ENCODE measurements at regions not wholly inside any gene's neighbourhood (a gene's known extent, or its start where the extent isn't known, plus 50 kb on each side); places are given as distances from the start of the nearest gene placed in this dataset.

GRCh38 chr2:136236019-136236418 lies 118.1 kb upstream of the CXCR4 start:
- DNase-seq = no peak

DNA sequence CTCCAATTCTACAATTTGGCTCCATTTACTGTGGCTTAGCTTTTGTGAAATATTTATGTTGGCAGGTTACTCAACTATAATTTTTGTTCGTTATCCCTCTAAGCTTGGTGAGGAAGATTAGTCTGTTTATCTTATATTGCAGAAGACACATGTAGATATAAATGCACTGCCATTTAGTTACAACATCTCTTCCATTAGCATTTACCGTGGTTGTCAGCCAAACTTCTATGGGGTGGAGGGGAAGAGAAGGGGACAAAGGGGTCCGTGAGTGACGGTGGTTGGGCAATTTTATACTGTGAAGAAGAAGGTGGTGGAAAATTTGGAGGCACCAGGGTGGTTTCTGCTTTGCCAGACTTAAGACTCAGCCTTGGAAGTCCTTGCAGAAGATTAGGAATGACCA lies 117.6 kb upstream of the CXCR4 start:
- no peak for DNase-seq

- DNase-seq = no peak
Measured at GRCh38 chr2:136234261-136234660, 116.3 kb upstream of the CXCR4 start.

DNA sequence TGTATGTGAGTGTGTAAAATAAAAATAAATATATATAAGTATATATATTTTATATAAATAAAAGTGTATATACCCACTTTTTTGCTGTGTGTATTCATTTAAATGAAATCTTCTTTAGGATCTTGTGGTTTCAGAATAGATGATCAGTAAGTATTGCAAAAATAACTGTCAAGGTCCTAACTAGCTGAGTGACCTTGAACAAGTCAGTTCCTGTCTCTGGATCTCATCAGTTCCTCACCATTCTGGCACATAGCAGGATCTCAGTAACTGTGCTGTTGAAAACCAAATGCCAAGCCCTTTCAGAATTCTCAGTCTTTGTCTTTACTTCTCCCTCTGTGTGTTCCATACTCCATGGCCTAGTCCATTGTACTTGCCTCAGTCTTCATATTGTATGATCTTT lies 115.3 kb upstream of the CXCR4 start:
- no peak for DNase-seq

DNA sequence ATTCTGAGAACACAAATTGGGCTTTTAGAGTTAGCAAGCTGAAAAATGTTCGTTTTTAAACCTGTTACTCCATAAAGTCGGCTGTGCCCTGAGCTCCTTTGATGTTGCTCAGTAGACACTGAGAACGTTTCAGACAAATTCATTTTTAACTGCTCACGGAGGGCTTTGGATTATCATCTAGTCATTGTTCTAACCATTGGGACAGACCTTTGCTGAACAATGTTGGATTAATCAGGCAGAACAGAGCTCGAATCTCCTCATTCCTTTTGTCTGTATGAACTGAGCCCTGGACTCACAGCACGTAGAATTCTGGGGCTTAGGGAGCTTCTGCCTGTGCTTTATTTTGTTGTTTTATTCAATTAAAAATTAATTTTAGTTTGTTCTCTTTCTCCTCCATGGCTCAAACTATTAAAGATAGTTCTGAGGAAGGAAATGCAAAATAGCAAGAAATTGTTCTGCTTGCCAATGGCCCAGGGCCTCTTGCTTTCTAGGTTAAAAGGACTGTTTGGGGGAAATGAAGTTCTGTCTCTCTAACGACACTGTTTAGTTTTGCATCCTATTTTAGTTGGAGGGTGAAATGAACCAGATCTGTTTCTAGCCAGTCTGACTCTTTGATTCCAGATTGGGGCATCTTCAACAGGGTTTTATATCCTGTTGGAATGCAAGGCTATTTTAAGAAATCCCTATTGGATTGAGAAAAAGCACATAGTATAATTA lies 114.7 kb upstream of the CXCR4 start:
- no peak for DNase-seq

DNA sequence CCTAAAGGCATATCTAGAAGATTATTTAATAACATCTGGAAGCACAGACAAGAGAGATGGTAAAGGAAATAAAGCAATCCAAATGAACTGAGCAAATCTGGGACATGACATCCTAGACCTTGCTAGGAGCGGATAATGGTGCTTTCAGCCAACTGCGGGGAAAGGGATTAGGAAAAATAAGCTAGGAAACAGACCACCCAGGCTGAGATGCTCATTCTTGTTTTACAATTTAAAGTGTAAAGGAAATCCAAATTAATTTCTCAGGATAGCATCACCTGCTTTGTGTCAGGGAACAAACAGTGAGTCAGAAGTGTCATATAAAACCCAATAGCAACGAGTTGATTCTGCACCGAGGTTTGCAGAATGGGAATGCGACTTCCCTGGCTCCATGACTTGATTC lies 112.5 kb upstream of the CXCR4 start:
- DNase-seq = no peak

DNA sequence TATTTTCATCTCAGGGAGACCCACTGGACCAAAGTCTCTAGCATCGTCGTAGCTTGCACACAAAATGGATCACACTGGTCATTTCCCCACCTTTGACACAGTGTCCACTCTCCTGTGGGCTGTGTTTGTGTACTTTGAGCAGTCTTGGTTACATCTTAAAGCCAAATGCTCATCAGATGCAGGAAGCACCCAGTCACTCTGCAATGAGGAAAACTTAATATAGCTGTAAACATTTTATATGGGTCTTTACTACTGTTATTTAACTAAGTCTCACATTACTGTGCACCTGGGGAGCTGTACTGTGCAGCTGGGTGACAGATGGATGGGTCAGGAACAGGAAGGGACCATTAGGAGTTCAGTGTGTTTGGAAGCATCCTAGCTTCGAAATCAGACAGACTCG lies 109.0 kb upstream of the CXCR4 start:
- DNase-seq = no peak

GRCh38 chr2:136225950-136226835 lies 108.2 kb upstream of the CXCR4 start:
- no peak for DNase-seq

DNA sequence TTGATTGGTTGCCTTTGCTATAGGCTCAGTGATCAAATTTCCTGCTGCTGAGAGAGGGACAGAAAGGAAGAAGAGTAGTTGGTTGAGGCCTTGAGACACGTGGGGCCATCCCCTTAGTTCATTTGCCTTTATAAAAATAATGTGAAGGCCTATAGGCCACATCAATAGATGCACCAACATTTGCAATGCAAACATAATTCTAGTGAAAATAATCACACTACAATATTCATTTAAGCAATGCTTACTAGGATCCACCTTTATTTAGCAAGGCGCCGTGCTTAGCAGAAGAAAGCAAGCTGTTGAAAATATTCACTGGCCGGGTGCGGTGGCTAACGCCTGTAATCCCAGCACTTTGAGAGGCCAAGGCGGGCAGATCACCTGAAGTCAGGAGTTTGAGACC lies 105.3 kb upstream of the CXCR4 start:
- no peak for DNase-seq

DNA sequence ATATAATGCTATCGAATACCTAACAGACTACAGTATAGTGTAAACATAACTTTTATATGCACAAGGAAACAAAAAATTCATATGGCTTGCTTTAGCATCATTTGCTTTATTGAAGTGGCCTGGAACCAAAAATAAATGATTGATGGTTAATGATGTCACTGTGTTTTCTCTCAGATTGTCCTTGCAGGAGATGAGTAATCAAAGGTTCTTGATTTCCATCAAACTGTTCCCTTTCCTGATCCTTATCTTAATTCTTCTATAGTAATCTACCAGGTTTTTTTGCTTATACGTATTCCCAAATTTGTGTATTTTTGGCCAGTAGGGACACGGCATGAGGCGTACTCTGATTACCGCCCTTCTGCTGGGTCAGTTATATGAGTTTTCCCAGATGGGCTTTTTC lies 104.9 kb upstream of the CXCR4 start:
- no peak for DNase-seq

- DNase-seq = no peak
Measured at GRCh38 chr2:136221026-136221425, 103.1 kb upstream of the CXCR4 start.

DNA sequence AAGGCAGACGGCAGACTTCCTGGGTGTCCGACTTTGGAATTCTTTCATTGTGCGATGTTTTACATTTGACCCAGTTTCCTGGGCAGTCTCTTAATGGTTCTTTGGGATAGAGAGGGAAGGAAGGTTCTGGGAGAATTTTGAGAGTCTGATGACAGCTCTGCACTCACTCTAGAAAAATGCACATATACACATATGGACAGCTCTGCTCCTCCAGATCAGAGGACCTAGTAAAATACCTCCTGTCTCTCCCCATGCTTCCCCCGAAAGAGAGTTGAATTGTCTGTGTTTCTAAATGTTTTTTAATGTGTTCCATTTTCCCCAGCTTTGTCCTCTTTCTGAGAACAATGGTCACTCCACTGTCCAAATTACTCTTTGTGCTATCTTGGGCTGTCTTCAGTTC lies 102.0 kb upstream of the CXCR4 start:
- no peak for DNase-seq

GRCh38 chr2:136219341-136219740 lies 101.4 kb upstream of the CXCR4 start:
- DNase-seq = no peak

- DNase-seq = no peak
Measured at GRCh38 chr2:136217996-136218395, 100.0 kb upstream of the CXCR4 start.

DNA sequence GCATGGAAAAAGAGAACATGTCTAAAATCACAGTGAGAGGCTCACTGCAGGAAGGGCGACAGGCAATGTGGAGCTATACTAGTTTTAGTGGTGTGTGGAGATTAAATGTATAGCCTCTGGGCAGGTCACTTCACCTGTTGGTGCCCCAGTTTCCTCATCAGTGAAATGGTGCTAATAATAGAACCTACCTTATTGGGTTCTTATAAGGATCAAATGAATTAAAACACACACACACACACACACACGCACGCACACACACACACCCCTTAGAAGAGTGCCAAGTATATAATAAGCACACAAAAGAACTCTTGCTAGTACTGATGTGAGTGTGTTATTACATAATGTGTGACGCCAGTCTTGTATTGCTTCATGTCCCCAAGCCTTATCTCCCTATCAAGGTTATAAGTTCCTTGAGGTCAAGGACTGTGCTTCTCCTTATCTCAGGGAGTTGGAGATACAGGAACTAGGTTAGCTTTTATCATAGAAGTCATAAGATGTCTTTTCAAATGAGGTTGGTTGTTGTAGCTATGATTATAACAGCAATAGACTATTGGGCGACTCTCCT lies 98.0 kb upstream of the CXCR4 start:
- no peak for DNase-seq

GRCh38 chr2:136215449-136215848 lies 97.5 kb upstream of the CXCR4 start:
- no peak for DNase-seq

DNA sequence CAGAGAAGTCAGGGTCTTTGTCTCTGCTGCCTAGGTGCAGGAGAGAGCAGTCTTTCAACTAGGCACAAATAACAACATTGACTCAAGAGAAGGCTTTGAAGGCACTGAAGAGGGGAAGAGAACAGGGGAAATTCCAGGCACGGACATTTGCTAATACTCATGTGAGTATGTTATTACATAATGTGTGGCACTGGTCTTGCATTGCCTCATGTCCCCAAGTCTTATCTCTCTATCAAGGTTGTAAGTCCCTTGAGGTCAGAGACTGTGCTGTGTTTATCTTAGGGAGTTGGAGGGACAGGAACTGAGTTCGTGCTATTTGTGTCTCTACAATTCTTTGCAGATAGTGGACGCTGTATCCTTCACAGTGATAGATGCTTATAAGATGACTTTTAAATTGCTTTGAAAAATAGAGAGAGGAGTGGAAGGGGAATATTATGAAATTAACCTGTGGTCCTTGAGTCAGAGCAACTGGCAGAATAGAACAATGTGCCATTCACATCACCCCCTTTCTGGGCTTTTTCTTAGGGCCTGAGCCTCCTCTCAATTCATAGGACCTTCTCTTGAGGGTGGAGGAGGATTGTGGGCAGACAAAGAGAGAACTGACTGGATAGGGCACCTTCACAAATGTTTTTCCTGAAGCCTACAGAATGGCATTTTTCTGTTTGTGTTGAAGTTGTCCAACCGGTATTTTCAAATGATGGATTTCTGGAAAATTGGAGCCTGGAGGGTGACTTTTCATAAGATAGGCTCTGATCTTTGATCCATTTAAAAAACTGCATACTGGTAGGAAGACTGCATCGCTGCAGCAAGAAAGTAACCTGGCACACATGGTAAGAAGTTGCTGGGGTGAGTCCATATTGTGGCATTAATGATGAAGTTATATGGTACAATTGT lies 96.6 kb upstream of the CXCR4 start:
- no peak for DNase-seq

GRCh38 chr2:136213836-136214235 lies 95.9 kb upstream of the CXCR4 start:
- no peak for DNase-seq

DNA sequence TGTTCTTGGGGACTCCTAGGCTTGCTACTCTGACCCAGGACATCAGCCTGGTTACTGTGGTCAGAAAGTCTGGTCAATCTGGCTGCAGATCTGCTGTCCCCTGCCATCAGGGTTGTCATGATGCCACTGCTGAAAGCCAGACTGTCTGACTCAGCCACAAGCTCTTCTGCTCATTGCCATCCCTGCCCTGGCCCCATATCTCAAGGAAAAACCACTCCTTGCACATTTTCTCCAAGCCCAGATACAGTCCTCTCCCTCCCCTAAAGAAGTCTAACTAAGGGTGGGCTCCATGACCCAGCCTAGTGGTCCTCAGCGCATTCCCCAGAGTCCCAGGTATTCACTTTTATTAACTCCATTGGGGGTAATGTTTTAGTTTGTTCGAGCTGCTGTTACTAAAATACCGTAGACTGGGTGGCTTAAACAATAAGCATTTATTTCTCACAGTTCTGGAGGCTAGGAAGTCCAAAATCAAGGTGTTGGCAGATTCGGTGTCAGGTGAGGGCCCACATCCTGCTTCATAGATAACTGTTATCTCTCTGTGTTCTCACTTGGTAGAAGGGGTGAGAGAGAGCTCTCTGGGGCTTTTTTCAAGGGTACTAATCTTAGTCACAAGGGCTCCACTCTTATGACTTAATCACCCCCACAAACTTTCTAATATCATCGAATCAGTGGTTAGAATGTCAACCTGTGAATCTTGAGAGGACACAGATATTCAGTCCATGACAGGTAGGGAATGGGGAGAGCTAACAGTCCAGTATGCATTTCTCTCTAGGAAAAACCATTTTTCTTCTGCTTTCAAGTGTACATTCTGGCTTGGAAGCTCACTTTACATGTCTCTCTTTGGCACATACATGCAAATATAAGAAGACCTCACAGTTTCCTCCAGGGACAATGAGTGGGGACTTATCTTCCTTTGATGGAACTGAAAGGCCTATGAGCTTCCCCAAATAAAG lies 94.8 kb upstream of the CXCR4 start:
- DNase-seq = no peak

DNA sequence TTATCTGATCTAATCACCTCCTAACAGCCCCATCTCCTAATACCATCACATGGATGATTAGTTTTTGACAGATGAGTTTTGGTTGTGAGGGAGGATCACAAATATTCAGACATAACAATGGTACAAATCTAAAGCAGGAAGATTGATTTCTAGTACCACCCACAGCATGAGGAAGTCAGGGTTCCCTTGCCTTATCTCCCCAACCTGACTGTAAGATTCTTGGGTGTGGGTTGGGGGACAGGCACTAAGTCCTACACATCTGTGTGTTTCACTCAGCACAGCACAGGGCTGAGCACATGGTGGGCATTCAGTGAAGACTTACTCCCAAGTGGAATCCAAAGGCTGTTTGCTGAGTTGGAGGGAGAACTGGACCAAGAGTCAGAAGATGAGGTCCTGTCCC lies 93.8 kb upstream of the CXCR4 start:
- no peak for DNase-seq

DNA sequence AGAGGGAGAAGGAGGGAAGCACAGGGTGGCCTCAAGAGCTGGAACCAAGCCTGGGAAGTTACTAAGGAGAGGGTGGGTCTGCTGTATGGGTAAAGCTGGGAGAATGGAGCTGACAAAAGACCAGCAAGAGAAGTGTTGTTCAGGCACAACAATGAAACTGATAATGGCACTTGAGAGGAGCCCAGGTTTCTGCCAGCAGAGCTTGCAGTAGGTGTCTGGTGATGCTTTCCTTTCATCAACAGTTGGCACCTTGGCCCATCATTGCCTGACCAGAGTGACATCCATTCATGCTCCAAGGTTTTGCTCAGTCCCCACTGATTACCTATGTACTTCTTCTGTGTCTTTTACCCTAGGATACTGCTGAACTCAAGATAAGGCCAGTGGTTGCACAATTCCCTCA lies 92.9 kb upstream of the CXCR4 start:
- DNase-seq = no peak

DNA sequence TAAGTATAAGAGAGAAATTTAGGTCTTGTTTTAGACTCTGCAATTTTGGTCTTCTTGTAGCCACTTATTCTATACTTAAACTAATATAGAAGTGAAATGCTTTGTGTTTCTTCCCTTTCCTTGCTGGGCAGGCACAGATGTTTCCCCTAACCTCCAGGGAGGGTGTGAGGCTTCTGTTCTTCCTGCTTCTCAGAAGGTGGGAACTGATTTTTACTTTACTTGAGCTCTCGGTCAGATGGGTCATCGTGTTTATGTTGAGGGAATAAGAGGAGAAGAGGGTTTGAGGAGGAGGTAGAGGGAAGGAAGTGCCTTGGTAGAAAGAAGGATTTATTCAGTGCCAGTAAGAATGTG lies 92.5 kb upstream of the CXCR4 start:
- no peak for DNase-seq
